HCT116 (cell line): ENCODE measurements at regions not wholly inside any gene's neighbourhood (a gene's known extent, or its start where the extent isn't known, plus 50 kb on each side); places are given as distances from the start of the nearest gene placed in this dataset.

Experiments
- ATAC-seq: fragments of 200-7000 bp; cut with Tn5 transposase; 2 replicates; pipeline ENCODE4 v1.9.1; 2020; ENCODE audit warnings: mild to moderate bottlenecking, moderate library complexity
- BruUV-seq: library from RNA; stranded (reverse); fragments of 400-500 nt; replicated peaks from 2 replicates; lab custom pipeline; 2021; lab: Mats Ljungman, UMichigan
- CTCF ChIA-PET: fragments of 300-600 bp; sonication (Branson Sonifier 250); formaldehyde crosslinking; loops from one replicate; lab custom pipeline; 2021; ENCODE audit warnings: antibody characterized with exemption; lab: Charles Lee
- POLR2A ChIA-PET: fragments of 300-600, 350-600 bp; sonication (Branson Sonifier 250); formaldehyde crosslinking; loops from one replicate; lab custom pipeline; 2021; ENCODE audit warnings: antibody characterized with exemption; lab: Charles Lee
- RAD21 ChIA-PET, 2 experiments: fragments of 300-600 bp; sonication (Branson Sonifier 250); formaldehyde crosslinking; loops; one replicate each; lab custom pipeline; 2023; ENCODE audit warnings: low total read pairs in 2 of 2; ENCODE audit not compliant: uncharacterized antibody in 2 of 2, unreplicated experiment in 2 of 2, low non-redundant PET in 1 of 2; lab: Charles Lee
- DNase-seq: peaks from one replicate; pipeline ENCODE4 v3.0.0-alpha.2; 2010; ENCODE audit warnings: low read depth, low spot score
- H2AFZ ChIP-seq: fragments of 200-600 bp; shearing (Covaris generic), sonication (generic); 2 replicates; pipeline ENCODE4 v1.6.1; 2017; ENCODE audit warnings: low read depth, mixed run types, mixed read lengths, antibody characterized with exemption, low read length; ENCODE audit not compliant: poor library complexity, severe bottlenecking
- H3K27ac ChIP-seq: 2 replicates; pipeline ENCODE4 v1.5.1; 2012; ENCODE audit warnings: low read depth, low read length
- H3K27me3 ChIP-seq: fragments of 200-600 bp; sonication (generic); 2 replicates; pipeline ENCODE4 v1.6.1; 2016; ENCODE audit warnings: mixed run types, low read length, mixed read lengths; ENCODE audit not compliant: insufficient read depth
- H3K36me3 ChIP-seq, 2 experiments: fragments of 200-500 bp in 1 of 2; fragments of 200-600 bp in 1 of 2; sonication (Bioruptor generic) in 1 of 2; sonication (generic) in 1 of 2; 2 replicates each; pipeline versions ENCODE4 v1.5.1 to v1.6.1; 2014 to 2016; ENCODE audit warnings: low read length in 2 of 2, inconsistent platforms in 1 of 2, mixed read lengths in 1 of 2, mixed run types in 1 of 2; ENCODE audit not compliant: insufficient read depth in 2 of 2, control insufficient read depth in 1 of 2
- H3K4me1 ChIP-seq, 2 experiments: fragments of 200-600 bp in 1 of 2; sonication (generic) in 1 of 2; 2 replicates each; pipeline versions ENCODE4 v1.5.1 to v1.6.1; 2012 to 2017; ENCODE audit warnings: low read length in 2 of 2, inconsistent platforms in 1 of 2, mild to moderate bottlenecking in 1 of 2, mixed read lengths in 1 of 2, mixed run types in 1 of 2, moderate library complexity in 1 of 2; ENCODE audit not compliant: insufficient read depth in 2 of 2, control insufficient read depth in 1 of 2
- H3K4me2 ChIP-seq: fragments of 200-600 bp; sonication (generic); 2 replicates; pipeline ENCODE4 v1.6.1; 2017; ENCODE audit warnings: mixed run types, low read length, mixed read lengths
- H3K4me3 ChIP-seq, 2 experiments: fragments of 200-600 bp in 1 of 2; sonication (generic) in 1 of 2; replicated peaks in 1 of 2; 2 replicates each; pipeline ENCODE4 v1.5.1; 2011 to 2016; ENCODE audit warnings: low read length in 2 of 2, control low read depth in 1 of 2, low read depth in 1 of 2, mild to moderate bottlenecking in 1 of 2, mixed read lengths in 1 of 2, mixed run types in 1 of 2
- H3K79me2 ChIP-seq: fragments of 200-600 bp; sonication (generic); 2 replicates; pipeline ENCODE4 v1.6.1; 2017; ENCODE audit warnings: mild to moderate bottlenecking, mixed run types, low read length, moderate library complexity, mixed read lengths; ENCODE audit not compliant: insufficient read depth
- H3K9ac ChIP-seq: fragments of 200-600 bp; sonication (generic); 2 replicates; pipeline ENCODE4 v1.6.1; 2016; ENCODE audit warnings: low read length, mixed read lengths
- H3K9me2 ChIP-seq: fragments of 200-600 bp; sonication (generic), shearing (Covaris generic); 2 replicates; pipeline ENCODE4 v1.6.1; 2017; ENCODE audit warnings: mixed run types, mild to moderate bottlenecking, moderate library complexity; ENCODE audit not compliant: insufficient read depth
- H3K9me3 ChIP-seq, 2 experiments: fragments of 200-500 bp in 1 of 2; fragments of 200-600 bp in 1 of 2; sonication (Bioruptor generic) in 1 of 2; sonication (generic) in 1 of 2; 2 replicates each; pipeline ENCODE4 v1.6.1; 2014 to 2017; ENCODE audit warnings: low read length in 2 of 2, mixed read lengths in 2 of 2, inconsistent platforms in 1 of 2, low read depth in 1 of 2, mild to moderate bottlenecking in 1 of 2, mixed run types in 1 of 2, moderate library complexity in 1 of 2; ENCODE audit not compliant: control insufficient read depth in 1 of 2, insufficient read depth in 1 of 2
- H4K20me1 ChIP-seq: fragments of 200-600 bp; sonication (generic), shearing (Covaris generic); 2 replicates; pipeline ENCODE4 v1.6.1; 2017; ENCODE audit warnings: mixed run types, mild to moderate bottlenecking, moderate library complexity; ENCODE audit not compliant: insufficient read depth
- ATF3 ChIP-seq: IDR thresholded peaks from 2 replicates; pipeline ENCODE4 v1.6.1; 2012
- CBX3 ChIP-seq: IDR thresholded peaks from 2 replicates; pipeline ENCODE4 v1.6.1; 2012; ENCODE audit warnings: low read depth
- CEBPB ChIP-seq: IDR thresholded peaks from 2 replicates; pipeline ENCODE4 v1.6.1; 2012; ENCODE audit warnings: low read depth
- ELF1 ChIP-seq: IDR thresholded peaks from 2 replicates; pipeline ENCODE4 v1.6.1; 2012; ENCODE audit warnings: low read depth, borderline replicate concordance
- FOSL1 ChIP-seq: IDR thresholded peaks from 2 replicates; pipeline ENCODE4 v1.6.1; 2012; ENCODE audit warnings: low read depth
- JUND ChIP-seq: IDR thresholded peaks from 2 replicates; pipeline ENCODE4 v1.6.1; 2012
- POLR2AphosphoS5 ChIP-seq: IDR thresholded peaks from 2 replicates; pipeline ENCODE4 v1.6.1; 2011; ENCODE audit warnings: mild to moderate bottlenecking, low read depth, low read length, moderate library complexity
- SP1 ChIP-seq: IDR thresholded peaks from 2 replicates; pipeline ENCODE4 v1.6.1; 2012; ENCODE audit warnings: low read depth
- SRF ChIP-seq: IDR thresholded peaks from 2 replicates; pipeline ENCODE4 v1.6.1; 2012; ENCODE audit warnings: low read depth
- intact Hi-C: fragments of 100-400 bp; cut with micrococcal nuclease; formaldehyde crosslinking; loops from 2 replicates; pipeline ENCODE4 v1.10.0; 2022
- TF ChIP-seq, protein P1 (sequence below): IDR thresholded peaks from 2 replicates; pipeline ENCODE4 v1.6.1; 2012
- TF ChIP-seq, protein P2 (sequence below): IDR thresholded peaks from 2 replicates; pipeline ENCODE4 v1.6.1; 2011; ENCODE audit warnings: mild to moderate bottlenecking, low read length, moderate library complexity; ENCODE audit not compliant: insufficient replicate concordance; ENCODE audit errors: extremely low read depth

GRCh38 chr14:31943217-31943799 is 133.8 kb upstream of the ARHGAP5 start:
- TF ChIP-seq ATF3: no peak
- no peaks in the 10 kb centered on the region for H4K20me1 ChIP-seq
- no peak overlapping the region for H3K4me3 ChIP-seq
- no peaks in the 10 kb centered on the region for H3K79me2 ChIP-seq
- H3K9me2 ChIP-seq: no peaks in the 10 kb centered on the region
- BruUV-seq: no TSS peak
- H3K4me1 ChIP-seq: peaks cover 23 to 39% of the 10 kb centered on the region in 2 experiments
- H3K27me3 ChIP-seq: no peaks in the 10 kb centered on the region
- H3K4me2 ChIP-seq: no peak overlapping the region
- POLR2A ChIA-PET: no interaction called here
- no peak overlapping the region for H3K27ac ChIP-seq
- H3K36me3 ChIP-seq: no peaks in the 10 kb centered on the region
- H2AFZ ChIP-seq: no peak overlapping the region
- DNase-seq (no peak), ATAC-seq (no peak)
- intact Hi-C loops: no loop called here
- CTCF ChIA-PET: no interaction called here
- RAD21 ChIA-PET: no interaction called here
- H3K9ac ChIP-seq: no peak overlapping the region
- H3K9me3 ChIP-seq: no peaks in the 10 kb centered on the region

DNA sequence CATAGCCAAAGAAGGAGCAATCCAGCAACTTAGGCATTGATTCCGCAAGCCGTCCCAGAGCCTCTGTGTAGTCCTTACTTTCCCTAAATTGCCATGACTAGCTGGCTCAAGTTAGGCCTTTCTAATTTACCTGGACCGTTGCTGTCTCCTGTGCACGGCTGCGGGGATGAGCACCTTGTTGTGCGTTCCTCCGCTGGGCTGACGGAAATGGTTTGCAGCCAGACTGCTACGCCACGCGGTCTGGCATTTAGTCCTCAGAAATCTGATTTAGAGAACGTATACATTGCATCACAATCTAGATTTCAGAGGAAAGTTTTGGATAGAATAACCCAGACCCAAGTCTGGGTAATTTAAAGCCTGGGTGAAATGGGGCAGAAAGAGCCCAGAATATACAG is 133.2 kb upstream of the ARHGAP5 start:
- peak overlapping the region; percentile 28; the same call in 1 of the 2 replicates for H3K27ac ChIP-seq
- peaks cover 23 to 39% of the 10 kb centered on the region in 2 experiments for H3K4me1 ChIP-seq
- no peak overlapping the region for H3K9ac ChIP-seq
- RAD21 ChIA-PET: no interaction called here
- H4K20me1 ChIP-seq: no peaks in the 10 kb centered on the region
- H3K36me3 ChIP-seq: no peaks in the 10 kb centered on the region
- no peaks in the 10 kb centered on the region for H3K9me3 ChIP-seq
- peak overlapping the region in 1 of 2 experiments; percentile 51; a peak in 3 of 4 replicates for H3K4me3 ChIP-seq
- H3K9me2 ChIP-seq: no peaks in the 10 kb centered on the region
- peak overlapping the region; percentile 24 for H2AFZ ChIP-seq
- BruUV-seq: no TSS peak
- intact Hi-C loops: no loop called here
- no peak for DNase-seq
- CTCF ChIA-PET: no interaction called here
- TF ChIP-seq, protein P1, sequence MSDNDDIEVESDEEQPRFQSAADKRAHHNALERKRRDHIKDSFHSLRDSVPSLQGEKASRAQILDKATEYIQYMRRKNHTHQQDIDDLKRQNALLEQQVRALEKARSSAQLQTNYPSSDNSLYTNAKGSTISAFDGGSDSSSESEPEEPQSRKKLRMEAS: no peak
- TF ChIP-seq CEBPB (no peak), SP1 (no peak), JUND (no peak), CBX3 (no peak), ELF1 (no peak), FOSL1 (no peak), POLR2AphosphoS5 (no peak), SRF (no peak)
- TF ChIP-seq, protein P2, sequence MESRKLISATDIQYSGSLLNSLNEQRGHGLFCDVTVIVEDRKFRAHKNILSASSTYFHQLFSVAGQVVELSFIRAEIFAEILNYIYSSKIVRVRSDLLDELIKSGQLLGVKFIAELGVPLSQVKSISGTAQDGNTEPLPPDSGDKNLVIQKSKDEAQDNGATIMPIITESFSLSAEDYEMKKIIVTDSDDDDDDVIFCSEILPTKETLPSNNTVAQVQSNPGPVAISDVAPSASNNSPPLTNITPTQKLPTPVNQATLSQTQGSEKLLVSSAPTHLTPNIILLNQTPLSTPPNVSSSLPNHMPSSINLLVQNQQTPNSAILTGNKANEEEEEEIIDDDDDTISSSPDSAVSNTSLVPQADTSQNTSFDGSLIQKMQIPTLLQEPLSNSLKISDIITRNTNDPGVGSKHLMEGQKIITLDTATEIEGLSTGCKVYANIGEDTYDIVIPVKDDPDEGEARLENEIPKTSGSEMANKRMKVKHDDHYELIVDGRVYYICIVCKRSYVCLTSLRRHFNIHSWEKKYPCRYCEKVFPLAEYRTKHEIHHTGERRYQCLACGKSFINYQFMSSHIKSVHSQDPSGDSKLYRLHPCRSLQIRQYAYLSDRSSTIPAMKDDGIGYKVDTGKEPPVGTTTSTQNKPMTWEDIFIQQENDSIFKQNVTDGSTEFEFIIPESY: no peak
- TF ChIP-seq, all 23 proteins: peak for 0
- no peaks in the 10 kb centered on the region for H3K27me3 ChIP-seq
- no peaks in the 10 kb centered on the region for H3K79me2 ChIP-seq
- POLR2A ChIA-PET: no interaction called here
- H3K4me2 ChIP-seq: peak overlapping the region; percentile 84
- no peak for ATAC-seq
